NCI-H524 (cell line): ENCODE measurements at regions not wholly inside any gene's neighbourhood (a gene's known extent, or its start where the extent isn't known, plus 50 kb on each side); places are given as distances from the start of the nearest gene placed in this dataset.
"Not testable (repeated sequence)": the region's sequence is repeated elsewhere in the genome, so short reads cannot be mapped to it uniquely, and the experiment has no call there.

Experiments used
- DNase-seq, 2 experiments: peaks; one replicate each; lab custom pipeline; 2025; lab: John Stamatoyannopoulos, UW

GRCh38 chr16:33994207-33994606 is 534.8 kb downstream of the TP53TG3F start:
- not testable (repeated sequence) for DNase-seq

- DNase-seq, result not testable (repeated sequence)
Observed at GRCh38 chr16:33995821-33996372, 536.5 kb downstream of the TP53TG3F start.

GRCh38 chr16:34001184-34001583 is 541.8 kb downstream of the TP53TG3F start:
- DNase-seq, result not testable (repeated sequence)

DNA sequence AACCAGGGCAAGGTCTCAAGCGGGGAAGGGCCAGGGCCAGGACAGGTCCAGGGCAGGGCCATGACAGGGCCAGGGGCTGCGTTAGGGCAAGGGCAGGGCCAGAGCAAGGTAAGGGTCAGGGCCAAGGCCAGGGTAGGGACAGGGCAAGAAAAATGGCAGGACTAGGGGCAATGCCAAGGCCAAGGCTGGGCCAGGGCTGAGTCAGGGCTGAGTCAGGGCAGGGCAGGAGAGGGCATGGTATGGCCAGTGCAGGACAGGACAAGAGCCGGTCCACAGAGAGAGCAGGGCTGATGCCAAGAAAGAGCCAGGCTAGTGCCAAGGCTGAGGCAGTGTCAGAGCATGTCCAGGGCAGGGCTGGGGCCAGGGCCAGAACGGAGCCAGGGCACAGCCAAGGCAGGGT is 542.5 kb downstream of the TP53TG3F start:
- not testable (repeated sequence) for DNase-seq

- not testable (repeated sequence) for DNase-seq
Observed at GRCh38 chr16:34014841-34015820, 555.7 kb downstream of the TP53TG3F start.

GRCh38 chr16:34018277-34018676 is 558.9 kb downstream of the TP53TG3F start:
- DNase-seq, result not testable (repeated sequence)

DNA sequence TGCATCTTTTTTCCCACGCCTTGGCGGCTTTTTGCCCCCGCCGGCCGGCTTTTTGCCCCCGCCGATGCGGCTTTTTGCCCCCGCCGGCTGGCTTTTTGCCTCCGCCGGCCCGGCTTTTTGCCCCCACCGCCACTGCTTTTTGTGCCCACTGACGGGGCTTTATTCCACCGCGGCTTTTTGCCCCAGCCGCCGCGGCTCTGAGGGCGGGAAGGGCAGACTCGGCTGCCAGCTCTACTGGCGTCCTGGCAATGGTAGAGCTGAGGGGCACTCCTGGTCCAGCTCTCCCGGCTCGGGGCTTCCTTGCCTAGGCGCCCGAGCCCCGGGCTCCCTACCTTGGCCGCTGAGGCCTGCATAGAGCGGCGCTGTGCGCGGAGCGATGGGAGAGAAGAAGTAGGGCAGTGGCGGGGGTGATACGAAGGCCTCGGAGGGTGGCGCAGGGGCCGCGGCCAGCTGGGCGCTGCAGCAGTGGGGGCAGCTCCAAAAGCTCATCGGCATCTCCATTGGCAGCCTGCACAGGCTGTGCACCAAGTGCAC is 591.4 kb downstream of the TP53TG3F start:
- no peak for DNase-seq

DNA sequence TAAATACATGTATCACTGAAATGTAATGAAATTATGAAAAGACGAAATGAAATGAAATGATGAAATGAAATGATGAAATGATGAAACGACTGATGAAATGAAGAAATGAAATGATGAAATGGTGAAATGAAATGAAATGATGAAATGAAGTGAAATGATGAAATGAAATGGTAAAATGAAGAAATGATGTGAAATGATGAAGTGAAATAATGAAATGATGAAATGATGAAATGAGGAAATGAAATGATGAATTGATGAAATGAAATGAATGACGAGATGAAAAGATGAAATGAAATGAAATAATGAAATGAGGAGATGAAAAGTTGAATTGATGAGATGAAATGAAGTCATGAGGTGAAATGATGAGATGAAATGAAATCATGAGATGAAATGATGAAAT is 594.7 kb downstream of the TP53TG3F start:
- DNase-seq, result no peak

DNA sequence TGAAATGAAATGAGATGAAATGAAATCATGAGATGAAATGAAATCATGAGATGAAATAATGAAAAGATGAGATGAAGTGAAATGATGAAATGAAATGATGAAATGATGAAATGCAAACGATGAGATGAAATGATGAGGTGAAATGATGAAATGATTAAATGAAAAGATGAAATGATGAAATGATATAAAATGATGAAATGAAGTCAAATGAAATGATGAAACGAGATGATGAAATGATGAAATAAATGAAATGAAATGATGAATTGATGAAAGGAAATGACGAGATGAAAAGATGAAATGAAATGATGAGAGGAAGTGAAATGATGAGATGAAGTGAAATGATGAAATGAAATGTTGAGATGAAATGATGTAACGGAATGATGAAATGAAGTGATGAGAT is 595.6 kb downstream of the TP53TG3F start:
- DNase-seq, result no peak

DNA sequence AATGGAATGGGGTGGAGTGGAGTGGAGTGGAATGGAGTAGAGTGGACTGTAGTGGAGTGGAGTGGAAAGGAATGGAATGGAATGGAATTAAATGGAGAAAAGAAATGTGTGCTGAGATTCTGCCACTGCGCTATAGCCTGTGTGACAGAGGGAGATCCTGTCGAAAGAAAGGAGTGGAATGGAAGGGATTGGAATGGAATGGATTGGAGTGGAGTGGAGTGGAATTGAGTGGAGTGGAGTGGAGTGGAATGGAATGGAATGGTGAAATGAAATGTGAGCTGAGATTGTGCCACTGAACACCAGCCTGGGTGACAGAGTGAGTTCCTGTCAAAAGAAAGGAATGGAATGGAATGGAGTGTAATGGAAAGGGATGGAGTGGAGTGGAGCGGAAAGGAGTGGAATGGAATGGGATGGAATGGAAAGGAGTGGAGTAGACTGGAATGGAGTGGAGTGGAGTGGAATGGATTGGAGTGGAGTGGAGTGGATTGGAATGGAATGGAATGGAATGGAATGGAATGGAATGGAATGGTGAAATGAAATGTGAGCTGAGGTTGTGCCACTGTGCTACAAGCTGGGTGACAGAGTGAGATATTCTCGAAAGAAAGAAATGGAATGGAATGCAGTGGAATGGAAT is 603.3 kb downstream of the TP53TG3F start:
- not testable (repeated sequence) for DNase-seq

DNA sequence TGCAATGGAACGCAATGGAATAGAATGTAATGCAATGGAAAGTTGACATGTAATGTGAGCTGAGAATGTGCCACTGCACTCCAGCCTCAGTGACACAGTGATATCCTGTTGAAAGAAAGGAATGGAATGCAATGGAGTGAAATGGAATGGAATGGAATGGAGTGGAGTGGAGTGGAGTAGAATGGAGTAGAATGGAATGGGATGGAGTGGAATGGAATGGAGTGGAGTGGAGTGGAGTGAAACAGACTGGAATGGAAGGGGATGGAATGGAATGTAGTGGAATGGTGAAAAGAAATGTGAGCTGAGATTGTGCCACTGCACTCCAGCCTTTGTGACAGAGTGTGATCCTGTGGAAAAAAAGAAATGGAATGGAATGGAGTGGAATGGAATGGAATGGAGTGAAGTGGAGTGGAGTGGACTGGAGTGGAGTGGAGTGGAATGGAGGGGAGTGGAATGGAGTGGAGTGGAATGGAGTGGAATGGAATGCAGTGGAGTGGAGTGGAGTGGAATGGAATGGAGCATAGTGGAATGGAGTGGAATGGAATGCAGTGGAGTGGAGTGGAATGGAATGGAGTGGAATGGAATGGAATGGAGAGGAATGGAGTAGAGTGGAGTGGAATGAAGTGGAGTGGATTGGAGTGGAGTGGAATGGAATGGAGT is 604.2 kb downstream of the TP53TG3F start:
- not testable (repeated sequence) for DNase-seq

- DNase-seq, result not testable (repeated sequence)
Observed at GRCh38 chr16:34064602-34065001, 605.2 kb downstream of the TP53TG3F start.

DNA sequence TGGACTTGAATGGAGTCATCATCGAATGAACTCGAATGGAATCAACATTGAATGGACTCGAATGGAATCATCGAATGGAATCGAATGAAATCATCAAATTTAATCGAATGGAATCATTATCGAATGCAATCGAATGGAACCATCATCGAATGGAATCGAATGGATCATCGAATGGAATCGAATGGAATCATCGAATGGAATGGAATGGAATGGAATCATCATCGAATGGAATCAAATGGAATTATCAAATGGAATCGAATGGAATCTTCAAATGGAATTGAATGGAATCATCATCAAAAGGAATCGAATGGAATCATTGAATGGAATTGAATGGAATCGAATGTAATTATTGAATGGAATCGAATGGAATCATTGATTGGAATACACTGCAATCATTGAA is 610.3 kb downstream of the TP53TG3F start:
- DNase-seq, result not testable (repeated sequence)

GRCh38 chr16:34078691-34079090 is 619.3 kb downstream of the TP53TG3F start:
- no peak for DNase-seq

DNA sequence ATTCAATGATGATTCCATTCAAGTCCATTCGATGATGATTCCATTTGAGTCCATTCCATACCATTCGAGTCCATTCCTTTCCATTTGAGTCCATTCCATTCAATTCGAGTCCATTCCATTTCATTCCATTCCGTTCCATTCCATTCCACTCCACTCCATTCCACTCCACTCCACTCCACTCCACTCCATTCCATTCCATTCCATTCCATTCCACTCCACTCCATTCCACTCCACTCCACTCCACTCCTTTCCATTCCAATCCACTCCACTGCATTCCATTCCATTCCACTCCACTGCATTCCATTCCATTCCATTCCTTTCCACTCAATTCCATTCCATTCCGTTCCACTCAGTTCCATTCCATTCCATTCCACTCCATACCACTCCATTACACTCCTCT is 625.6 kb downstream of the TP53TG3F start:
- not testable (repeated sequence) for DNase-seq

DNA sequence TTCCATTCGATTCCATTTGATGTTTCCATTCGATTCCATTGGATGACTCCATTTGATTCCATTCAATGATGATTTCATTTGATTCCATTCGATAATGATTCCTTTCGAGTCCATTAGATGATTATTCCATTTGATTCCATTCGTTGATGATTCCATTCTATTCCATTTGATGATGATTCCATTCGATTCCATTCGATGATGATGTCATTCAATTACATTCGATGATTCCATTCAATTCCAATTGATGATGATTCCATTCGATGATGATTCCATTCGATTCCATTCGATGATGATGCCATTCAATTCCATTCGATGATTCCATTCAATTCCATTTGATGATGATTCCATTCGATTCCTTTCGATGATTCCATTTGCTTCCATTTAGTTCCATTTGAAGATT is 635.6 kb downstream of the TP53TG3F start:
- not testable (repeated sequence) for DNase-seq

GRCh38 chr16:34096911-34097310 is 637.5 kb downstream of the TP53TG3F start:
- DNase-seq, result not testable (repeated sequence)

- not testable (repeated sequence) for DNase-seq
Observed at GRCh38 chr16:34097326-34097725, 637.9 kb downstream of the TP53TG3F start.

GRCh38 chr16:34098033-34098432 is 638.6 kb downstream of the TP53TG3F start:
- DNase-seq, result not testable (repeated sequence)

- not testable (repeated sequence) for DNase-seq
Observed at GRCh38 chr16:34099028-34099427, 639.6 kb downstream of the TP53TG3F start.
